C4-2B (cell line): ENCODE measurements at regions not wholly inside any gene's neighbourhood (a gene's known extent, or its start where the extent isn't known, plus 50 kb on each side); places are given as distances from the start of the nearest gene placed in this dataset.

Experiments used
- H3K27ac ChIP-seq: fragments of 450-650 bp; 2 replicates; pipeline ENCODE4 v1.5.1; 2017
- ZFX ChIP-seq: fragments of 450-650 bp; IDR thresholded peaks from 2 replicates; pipeline ENCODE4 v1.6.1; 2017
- TF ChIP-seq, protein P1 (sequence below): fragments of 450-650 bp; conservative IDR thresholded peaks from 2 replicates; pipeline ENCODE4 v1.5.1; 2017; ENCODE audit warnings: mild to moderate bottlenecking

DNA sequence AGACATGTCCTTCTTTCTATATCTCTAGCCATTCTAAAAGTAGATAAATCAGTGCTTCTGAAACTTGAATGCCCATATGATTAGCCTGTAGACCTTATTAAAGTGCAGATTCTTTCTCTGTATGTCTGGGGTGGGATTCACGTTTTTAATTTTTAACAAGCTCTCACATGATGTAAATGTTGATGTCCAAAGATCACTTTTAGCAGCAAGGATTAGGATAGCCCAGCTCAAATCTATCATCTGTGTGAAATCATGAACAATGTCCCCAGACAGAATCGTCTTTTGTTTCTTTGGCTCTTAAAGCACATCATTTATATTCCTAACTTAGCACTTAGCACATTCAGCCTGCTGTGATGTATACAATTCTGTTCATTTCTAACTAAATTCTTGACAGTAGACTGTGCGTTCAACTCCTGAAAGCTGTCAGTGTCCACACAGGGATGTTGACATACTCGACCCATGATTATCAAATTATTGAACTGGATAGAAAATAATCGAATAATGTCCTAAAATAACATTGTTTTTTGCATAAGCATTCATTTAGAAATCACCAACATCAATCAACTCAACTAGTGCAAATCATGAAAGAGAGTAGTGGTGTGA is 102.1 kb upstream of the MLIP start:
- no peak overlapping the region for H3K27ac ChIP-seq
- TF ChIP-seq, protein P1, sequence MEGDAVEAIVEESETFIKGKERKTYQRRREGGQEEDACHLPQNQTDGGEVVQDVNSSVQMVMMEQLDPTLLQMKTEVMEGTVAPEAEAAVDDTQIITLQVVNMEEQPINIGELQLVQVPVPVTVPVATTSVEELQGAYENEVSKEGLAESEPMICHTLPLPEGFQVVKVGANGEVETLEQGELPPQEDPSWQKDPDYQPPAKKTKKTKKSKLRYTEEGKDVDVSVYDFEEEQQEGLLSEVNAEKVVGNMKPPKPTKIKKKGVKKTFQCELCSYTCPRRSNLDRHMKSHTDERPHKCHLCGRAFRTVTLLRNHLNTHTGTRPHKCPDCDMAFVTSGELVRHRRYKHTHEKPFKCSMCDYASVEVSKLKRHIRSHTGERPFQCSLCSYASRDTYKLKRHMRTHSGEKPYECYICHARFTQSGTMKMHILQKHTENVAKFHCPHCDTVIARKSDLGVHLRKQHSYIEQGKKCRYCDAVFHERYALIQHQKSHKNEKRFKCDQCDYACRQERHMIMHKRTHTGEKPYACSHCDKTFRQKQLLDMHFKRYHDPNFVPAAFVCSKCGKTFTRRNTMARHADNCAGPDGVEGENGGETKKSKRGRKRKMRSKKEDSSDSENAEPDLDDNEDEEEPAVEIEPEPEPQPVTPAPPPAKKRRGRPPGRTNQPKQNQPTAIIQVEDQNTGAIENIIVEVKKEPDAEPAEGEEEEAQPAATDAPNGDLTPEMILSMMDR, result no peak
- no peak for TF ChIP-seq ZFX

DNA sequence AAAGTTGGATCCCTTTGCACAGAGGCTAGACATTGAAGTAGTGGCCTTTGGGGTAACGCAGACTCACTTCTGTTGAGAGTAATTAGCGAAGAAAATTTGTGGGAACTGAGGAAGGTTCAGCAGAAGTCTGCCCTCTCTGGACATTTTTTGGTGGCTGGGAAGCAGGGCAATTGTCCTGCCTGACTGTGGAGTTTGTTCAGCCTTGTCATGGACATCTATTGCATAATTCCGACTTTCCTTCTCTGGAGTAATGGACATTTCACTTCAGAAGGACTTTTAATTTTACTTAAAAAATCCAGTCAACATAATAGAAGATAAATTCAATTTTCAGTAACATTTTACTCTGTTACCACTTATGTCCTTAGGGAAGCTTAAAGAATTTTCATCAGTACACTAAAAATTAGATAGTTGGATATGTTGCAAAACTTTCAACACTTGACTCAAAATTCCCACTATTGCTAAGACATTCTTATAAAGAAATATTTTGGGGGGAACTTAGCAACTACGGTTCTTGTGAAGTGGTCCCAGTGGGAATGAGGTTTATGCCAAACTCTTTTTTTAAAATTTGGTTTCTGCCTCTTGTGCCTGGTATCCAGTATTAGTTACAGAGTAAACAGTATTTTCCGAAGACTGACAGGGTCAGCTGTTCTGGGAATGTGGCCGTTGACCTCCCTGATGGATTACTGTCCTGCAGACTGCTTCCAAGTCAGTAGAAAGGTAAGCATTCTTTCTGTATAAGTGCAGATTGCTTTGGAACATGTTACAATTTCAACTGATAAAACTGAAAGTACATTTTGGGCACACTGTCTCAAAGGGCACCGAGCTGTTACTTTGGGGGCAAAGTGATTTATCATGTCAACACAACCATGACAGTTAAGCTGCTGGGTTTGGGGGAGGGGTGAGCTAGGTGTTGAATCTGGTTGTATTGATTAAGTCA is 100.6 kb upstream of the MLIP start:
- no peak for TF ChIP-seq ZFX
- TF ChIP-seq, protein P1, result no peak
- H3K27ac ChIP-seq, result no peak overlapping the region

- no peak overlapping the region for H3K27ac ChIP-seq
- no peak for TF ChIP-seq ZFX
- TF ChIP-seq, protein P1, result no peak
These were observed 100.0 kb upstream of the MLIP start for GRCh38 chr6:54011277-54011648.

GRCh38 chr6:54013966-54014365 is 97.3 kb upstream of the MLIP start:
- H3K27ac ChIP-seq, result no peak overlapping the region
- TF ChIP-seq ZFX, result no peak
- TF ChIP-seq, protein P1, result no peak

DNA sequence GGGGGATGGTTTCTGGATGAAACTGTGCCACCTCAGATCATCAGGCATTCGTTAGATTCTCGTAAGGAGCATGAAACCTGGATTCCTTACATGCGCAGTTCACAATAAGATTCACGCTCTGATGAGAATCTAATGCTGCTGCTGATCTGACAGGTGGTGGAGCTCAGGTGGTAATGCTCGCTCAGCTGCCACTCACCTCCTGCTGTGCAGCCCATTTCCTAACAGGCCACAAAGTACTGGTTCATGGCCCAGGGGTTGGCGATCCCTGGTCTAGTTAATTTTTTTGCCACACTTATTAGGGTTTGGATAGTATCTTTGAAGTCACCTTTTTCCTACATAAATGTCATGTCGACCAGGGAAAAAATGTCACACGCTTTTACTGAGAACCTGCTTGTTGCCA is 96.8 kb upstream of the MLIP start:
- H3K27ac ChIP-seq, result no peak overlapping the region
- TF ChIP-seq ZFX, result no peak

DNA sequence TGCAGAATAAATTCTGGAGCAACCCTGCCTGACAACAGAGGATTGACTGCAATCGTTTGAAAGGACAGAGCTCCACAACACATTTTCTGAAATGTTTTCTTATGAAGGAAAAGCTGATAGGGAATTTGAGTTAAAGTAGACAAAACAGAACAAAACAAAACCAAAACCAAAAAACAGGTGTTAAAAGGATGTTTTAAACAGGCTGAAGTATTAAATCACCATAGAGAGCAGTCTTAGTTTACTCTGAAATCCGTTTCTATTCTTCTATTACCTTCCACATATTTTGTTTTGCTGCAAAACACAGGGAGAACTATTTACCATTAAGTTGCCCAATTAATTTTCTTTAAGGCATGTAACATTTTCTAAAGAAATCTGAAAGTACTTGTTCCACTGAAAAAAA is 93.4 kb upstream of the MLIP start:
- TF ChIP-seq ZFX, result no peak
- TF ChIP-seq, protein P1, result no peak

GRCh38 chr6:54018722-54019121 is 92.5 kb upstream of the MLIP start:
- H3K27ac ChIP-seq, result no peak overlapping the region
- TF ChIP-seq, protein P1, result no peak
- no peak for TF ChIP-seq ZFX

More for the DNA sequence above, 93.4 kb upstream of the MLIP start:
- no peak overlapping the region for H3K27ac ChIP-seq
